NCI-H524 treated with DMSO at 0.1 percent for 48 hours (cell line): ENCODE measurements at regions not wholly inside any gene's neighbourhood (a gene's known extent, or its start where the extent isn't known, plus 50 kb on each side); places are given as distances from the start of the nearest gene placed in this dataset.

ENCODE experiments used
- DNase-seq: peaks from one replicate; lab custom pipeline; 2025; lab: John Stamatoyannopoulos, UW

GRCh38 chr22:48178536-48178935 lies 1416.1 kb downstream of the TBC1D22A start:
- no peak for DNase-seq

- DNase-seq: peak; percentile 11
Observed at GRCh38 chr22:48177631-48178030, 1415.2 kb downstream of the TBC1D22A start.

- no peak for DNase-seq
Observed at GRCh38 chr22:48175721-48176120, 1413.3 kb downstream of the TBC1D22A start.

GRCh38 chr22:48173773-48174160 lies 1411.3 kb downstream of the TBC1D22A start:
- DNase-seq: no peak

- DNase-seq: no peak
Observed at GRCh38 chr22:48173061-48173772, 1410.8 kb downstream of the TBC1D22A start.

GRCh38 chr22:48171271-48171691 lies 1408.8 kb downstream of the TBC1D22A start:
- no peak for DNase-seq

GRCh38 chr22:48169227-48169626 lies 1406.8 kb downstream of the TBC1D22A start:
- no peak for DNase-seq

- DNase-seq: no peak
Observed at GRCh38 chr22:48167238-48167637, 1404.8 kb downstream of the TBC1D22A start.

GRCh38 chr22:48161298-48161697 lies 1398.8 kb downstream of the TBC1D22A start:
- DNase-seq: no peak

GRCh38 chr22:48157676-48158075 lies 1395.2 kb downstream of the TBC1D22A start:
- DNase-seq: no peak

- DNase-seq: no peak
Observed at GRCh38 chr22:48156603-48157355, 1394.3 kb downstream of the TBC1D22A start.

GRCh38 chr22:48155446-48155845 lies 1393.0 kb downstream of the TBC1D22A start:
- DNase-seq: no peak

GRCh38 chr22:48154943-48155240 lies 1392.4 kb downstream of the TBC1D22A start:
- DNase-seq: no peak

GRCh38 chr22:48154169-48154942 lies 1391.9 kb downstream of the TBC1D22A start:
- DNase-seq: no peak

GRCh38 chr22:48153726-48154125 lies 1391.3 kb downstream of the TBC1D22A start:
- peak; percentile 53 for DNase-seq

- no peak for DNase-seq
Observed at GRCh38 chr22:48152916-48153315, 1390.5 kb downstream of the TBC1D22A start.

GRCh38 chr22:48152164-48152775 lies 1389.8 kb downstream of the TBC1D22A start:
- no peak for DNase-seq

- no peak for DNase-seq
Observed at GRCh38 chr22:48151641-48152040, 1389.2 kb downstream of the TBC1D22A start.

- DNase-seq: no peak
Observed at GRCh38 chr22:48147831-48148230, 1385.4 kb downstream of the TBC1D22A start.

- no peak for DNase-seq
Observed at GRCh38 chr22:48147404-48147803, 1385.0 kb downstream of the TBC1D22A start.

GRCh38 chr22:48146426-48146825 lies 1384.0 kb downstream of the TBC1D22A start:
- DNase-seq: peak; percentile 61

- no peak for DNase-seq
Observed at GRCh38 chr22:48145738-48146137, 1383.3 kb downstream of the TBC1D22A start.
